Forelimb muscle (tissue), 1 donor: ENCODE measurements at regions not wholly inside any gene's neighbourhood (a gene's known extent, or its start where the extent isn't known, plus 50 kb on each side); places are given as distances from the start of the nearest gene placed in this dataset.

Source experiments
- DNase-seq: peaks from one replicate; pipeline ENCODE4 v3.0.0-alpha.2; 2013; ENCODE audit warnings: low read depth

GRCh38 chr14:53807542-53807941, 149.1 kb downstream of the BMP4 start:
- no peak for DNase-seq

GRCh38 chr14:53807108-53807507, 149.5 kb downstream of the BMP4 start:
- DNase-seq, result no peak

- DNase-seq, result no peak
Measured at GRCh38 chr14:53796734-53797133, 159.9 kb downstream of the BMP4 start.

- no peak for DNase-seq
Measured at GRCh38 chr14:53793790-53794505, 162.7 kb downstream of the BMP4 start.

- DNase-seq, result no peak
Measured at GRCh38 chr14:53792909-53793308, 163.7 kb downstream of the BMP4 start.

GRCh38 chr14:53790731-53791500, 165.7 kb downstream of the BMP4 start:
- DNase-seq, result no peak

- DNase-seq, result no peak
Measured at GRCh38 chr14:53788566-53788965, 168.1 kb downstream of the BMP4 start.

- DNase-seq, result no peak
Measured at GRCh38 chr14:53786045-53786444, 170.6 kb downstream of the BMP4 start.

GRCh38 chr14:53784688-53785087, 171.9 kb downstream of the BMP4 start:
- no peak for DNase-seq

GRCh38 chr14:53783256-53783655, 173.4 kb downstream of the BMP4 start:
- DNase-seq, result no peak

GRCh38 chr14:53780051-53780555, 176.5 kb downstream of the BMP4 start:
- no peak for DNase-seq

GRCh38 chr14:53779301-53779700, 177.3 kb downstream of the BMP4 start:
- no peak for DNase-seq

- no peak for DNase-seq
Measured at GRCh38 chr14:53778263-53778662, 178.4 kb downstream of the BMP4 start.

GRCh38 chr14:53772936-53773335, 183.7 kb downstream of the BMP4 start:
- DNase-seq, result no peak

- no peak for DNase-seq
Measured at GRCh38 chr14:53767566-53767965, 189.1 kb downstream of the BMP4 start.

GRCh38 chr14:53766601-53767000, 190.0 kb downstream of the BMP4 start:
- no peak for DNase-seq

GRCh38 chr14:53766106-53766505, 190.5 kb downstream of the BMP4 start:
- DNase-seq, result no peak

GRCh38 chr14:53764846-53765245, 191.8 kb downstream of the BMP4 start:
- no peak for DNase-seq

- no peak for DNase-seq
Measured at GRCh38 chr14:53758141-53758540, 198.5 kb downstream of the BMP4 start.

GRCh38 chr14:53757732-53758131, 198.9 kb downstream of the BMP4 start:
- DNase-seq, result no peak

GRCh38 chr14:53751650-53752049, 205.0 kb downstream of the BMP4 start:
- no peak for DNase-seq

- DNase-seq, result no peak
Measured at GRCh38 chr14:53748691-53749090, 207.9 kb downstream of the BMP4 start.

GRCh38 chr14:53744857-53745256, 211.8 kb downstream of the BMP4 start:
- no peak for DNase-seq
